ENCODE measurements at regions not wholly inside any gene's neighbourhood (a gene's known extent, or its start where the extent isn't known, plus 50 kb on each side); places are given as distances from the start of the nearest gene placed in this dataset.
A peak's percentile ranks its signal among the peaks of the same experiment; 100 is the strongest.

- no peak for TF ChIP-seq POLR2A (IDR thresholded peaks at IDR 0.05; ENCODE audit: low read depth, low read length)
- no peak for TF ChIP-seq TAF1 (IDR thresholded peaks at IDR 0.05; ENCODE audit: low read depth, low read length)
- no peak for TF ChIP-seq POLR2AphosphoS5 (IDR thresholded peaks at IDR 0.05; ENCODE audit: low read depth, low read length)
- peak; percentile 73; the same call in 1 of the 2 replicates for TF ChIP-seq POU2F2 (IDR thresholded peaks at IDR 0.05; ENCODE audit: low read depth, low read length)
- peak; percentile 98 for TF ChIP-seq SPI1 (IDR thresholded peaks at IDR 0.05; ENCODE audit: low read depth, low read length)
- TF ChIP-seq PAX5 (IDR thresholded peaks at IDR 0.05; ENCODE audit: insufficient read depth, low read length, severe bottlenecking): no peak
Observed at GRCh38 chr13:58953638-58954037, 1210.1 kb downstream of the DIAPH3 start.

All from GM12891 (cell line).